Natural killer cell (primary cell): ENCODE measurements at regions not wholly inside any gene's neighbourhood (a gene's known extent, or its start where the extent isn't known, plus 50 kb on each side); places are given as distances from the start of the nearest gene placed in this dataset.

ENCODE experiments used
- ATAC-seq, 3 donors: fragments of 150-1000 bp in 2 of 3; fragments of 200-7000 bp in 1 of 3; cut with Tn5 transposase; 1 replicate in 1 of 3; 2 replicates in 2 of 3; pipeline ENCODE4 v1.10.0; 2021; ENCODE audit warnings: mild to moderate bottlenecking in 2 of 3, moderate library complexity in 2 of 3
- DNase-seq, 2 donors: peaks; one replicate each; pipeline versions ENCODE4 v3.0.0 to v3.0.0-alpha.2; 2013 to 2021; ENCODE audit warnings: mixed read lengths in 1 of 2
- H3K27ac ChIP-seq: one replicate; pipeline ENCODE4 v1.5.1; 2013; ENCODE audit warnings: mild to moderate bottlenecking, low read length
- H3K27me3 ChIP-seq: one replicate; pipeline ENCODE4 v1.6.1; 2013; ENCODE audit warnings: low read length; ENCODE audit not compliant: control insufficient read depth, insufficient read depth
- H3K36me3 ChIP-seq: one replicate; pipeline ENCODE4 v1.6.1; 2013; ENCODE audit warnings: low read length; ENCODE audit not compliant: control insufficient read depth, insufficient read depth
- H3K4me1 ChIP-seq: one replicate; pipeline ENCODE4 v1.6.1; 2013; ENCODE audit warnings: low read length; ENCODE audit not compliant: control insufficient read depth, insufficient read depth
- H3K4me3 ChIP-seq: one replicate; pipeline ENCODE4 v1.5.1; 2013; ENCODE audit warnings: low read length
- H3K9me3 ChIP-seq: one replicate; pipeline ENCODE4 v1.6.1; 2013; ENCODE audit warnings: low read length; ENCODE audit not compliant: control insufficient read depth, insufficient read depth
- H3K27ac Mint-ChIP-seq, 2 donors: one replicate each; pipeline ENCODE4 v1.8.0; 2022; ENCODE audit warnings: mild to moderate bottlenecking in 2 of 2, mixed read lengths in 2 of 2, moderate library complexity in 1 of 2
- H3K27me3 Mint-ChIP-seq, 2 donors: one replicate each; pipeline ENCODE4 v1.8.0; 2022; ENCODE audit warnings: low read depth in 2 of 2, mixed read lengths in 2 of 2
- H3K36me3 Mint-ChIP-seq: one replicate; pipeline ENCODE4 v1.8.0; 2022; ENCODE audit warnings: mixed read lengths
- H3K4me1 Mint-ChIP-seq, 2 donors: one replicate each; pipeline ENCODE4 v1.8.0; 2022; ENCODE audit warnings: mixed read lengths in 2 of 2
- H3K4me3 Mint-ChIP-seq: one replicate; pipeline ENCODE4 v1.8.0; 2022; ENCODE audit warnings: mild to moderate bottlenecking, moderate library complexity, mixed read lengths
- H3K9me3 Mint-ChIP-seq, 2 donors: one replicate each; pipeline ENCODE4 v1.8.0; 2022; ENCODE audit warnings: mixed read lengths in 2 of 2
- WGBS: methylation state at CpG from one replicate; pipeline ENCODE4 v1.1.7; 2013; ENCODE audit warnings: missing lambda C conversion rate; ENCODE audit not compliant: insufficient coverage; 5-methylcytosine and 5-hydroxymethylcytosine counted together
- intact Hi-C: fragments of 100-400 bp; cut with micrococcal nuclease; formaldehyde crosslinking; loops from one replicate; pipeline ENCODE4 v1.14.2; 2022
- TF ChIP-seq, protein P1 (sequence below): fragments of 200-600 bp; IDR thresholded peaks from one replicate; pipeline ENCODE4 v1.8.0; 2022; ENCODE audit warnings: antibody characterized with exemption

DNA sequence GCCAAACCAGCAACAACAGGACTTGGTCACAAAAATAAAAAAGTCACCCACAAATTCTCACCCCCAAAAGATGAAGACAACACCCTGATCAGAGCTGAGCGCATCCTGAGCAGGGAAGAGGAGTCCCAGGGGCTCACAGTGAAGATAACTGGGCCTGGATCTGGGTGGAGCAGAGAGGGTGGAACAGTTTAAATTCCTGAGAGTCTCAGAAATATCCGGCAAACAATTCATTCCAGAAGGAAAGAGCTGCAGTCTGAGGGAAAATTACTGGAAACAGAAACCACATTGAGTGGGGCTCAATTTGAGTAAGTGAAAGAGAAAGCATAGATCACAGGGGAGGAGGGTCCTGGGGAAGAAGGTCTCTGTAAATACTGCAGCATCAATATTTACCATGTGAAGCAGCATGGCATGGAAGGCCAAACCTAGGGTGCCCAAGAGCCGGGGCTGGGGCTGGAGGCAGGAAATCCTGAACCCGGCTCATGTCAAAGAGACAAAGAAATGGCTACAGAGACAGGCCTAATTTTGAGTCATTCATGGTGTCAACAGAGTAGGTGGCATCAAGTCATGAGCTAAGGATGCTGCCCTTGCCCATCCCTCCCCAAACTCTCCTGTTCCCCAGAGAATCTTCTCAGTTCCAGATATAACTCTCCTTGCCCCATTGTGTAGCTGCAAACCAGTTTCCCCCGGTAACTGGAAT is 61.4 kb upstream of the ZBTB7C start:
- intact Hi-C loops, result no loop called here
- Histone ChIP-seq H3K4me1 (no peaks in the 10 kb centered on the region), H3K36me3 (no peaks in the 10 kb centered on the region), H3K9me3 (no peaks in the 10 kb centered on the region), H3K27ac (no peak overlapping the region), H3K4me3 (no peak overlapping the region), H3K27me3 (no peaks in the 10 kb centered on the region)
- H3K27ac Mint-ChIP-seq, result no peak overlapping the region
- peaks cover 0 to 5% of the 10 kb centered on the region in 2 donors for H3K4me1 Mint-ChIP-seq
- H3K36me3 Mint-ChIP-seq, result no peaks in the 10 kb centered on the region
- DNase-seq (no peak), ATAC-seq (no peak)
- TF ChIP-seq, protein P1, sequence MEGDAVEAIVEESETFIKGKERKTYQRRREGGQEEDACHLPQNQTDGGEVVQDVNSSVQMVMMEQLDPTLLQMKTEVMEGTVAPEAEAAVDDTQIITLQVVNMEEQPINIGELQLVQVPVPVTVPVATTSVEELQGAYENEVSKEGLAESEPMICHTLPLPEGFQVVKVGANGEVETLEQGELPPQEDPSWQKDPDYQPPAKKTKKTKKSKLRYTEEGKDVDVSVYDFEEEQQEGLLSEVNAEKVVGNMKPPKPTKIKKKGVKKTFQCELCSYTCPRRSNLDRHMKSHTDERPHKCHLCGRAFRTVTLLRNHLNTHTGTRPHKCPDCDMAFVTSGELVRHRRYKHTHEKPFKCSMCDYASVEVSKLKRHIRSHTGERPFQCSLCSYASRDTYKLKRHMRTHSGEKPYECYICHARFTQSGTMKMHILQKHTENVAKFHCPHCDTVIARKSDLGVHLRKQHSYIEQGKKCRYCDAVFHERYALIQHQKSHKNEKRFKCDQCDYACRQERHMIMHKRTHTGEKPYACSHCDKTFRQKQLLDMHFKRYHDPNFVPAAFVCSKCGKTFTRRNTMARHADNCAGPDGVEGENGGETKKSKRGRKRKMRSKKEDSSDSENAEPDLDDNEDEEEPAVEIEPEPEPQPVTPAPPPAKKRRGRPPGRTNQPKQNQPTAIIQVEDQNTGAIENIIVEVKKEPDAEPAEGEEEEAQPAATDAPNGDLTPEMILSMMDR, result no peak
- 91% methylated on average over 5 of the region's 5 CpGs for WGBS
- H3K9me3 Mint-ChIP-seq, result no peaks in the 10 kb centered on the region
- no peak overlapping the region for H3K4me3 Mint-ChIP-seq
- peaks cover 17 to 35% of the 10 kb centered on the region in 2 donors for H3K27me3 Mint-ChIP-seq

DNA sequence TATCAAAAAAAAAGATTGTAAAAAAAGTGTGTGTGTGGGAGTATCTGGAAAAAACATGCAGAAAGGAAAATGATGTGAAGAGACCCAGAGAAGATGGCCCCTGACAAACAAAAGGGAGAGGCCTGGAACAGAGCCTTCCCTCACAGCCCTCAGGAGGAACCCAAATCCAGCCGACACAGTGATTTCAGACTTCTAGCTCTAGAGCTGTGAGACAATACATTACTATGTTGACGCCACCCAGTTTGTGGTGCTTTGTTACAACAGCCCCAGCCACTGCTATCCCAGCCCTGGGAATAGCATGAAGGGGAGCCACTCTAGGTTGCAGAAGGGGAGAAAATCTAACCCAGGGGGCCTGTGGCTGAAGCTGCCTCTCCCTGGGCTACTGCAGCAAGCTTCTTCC is 59.0 kb upstream of the ZBTB7C start:
- H3K4me3 Mint-ChIP-seq, result no peak overlapping the region
- H3K4me1 Mint-ChIP-seq, result peaks cover 0 to 5% of the 10 kb centered on the region in 2 donors
- H3K36me3 Mint-ChIP-seq, result no peaks in the 10 kb centered on the region
- ATAC-seq, result no peak
- no peaks in the 10 kb centered on the region for H3K36me3 ChIP-seq
- H3K27ac ChIP-seq, result no peak overlapping the region
- TF ChIP-seq, protein P1, result no peak
- peaks cover 29 to 39% of the 10 kb centered on the region in 2 donors for H3K27me3 Mint-ChIP-seq
- WGBS, result 86% methylated on average over 2 of the region's 2 CpGs
- no peaks in the 10 kb centered on the region for H3K27me3 ChIP-seq
- no peak overlapping the region for H3K27ac Mint-ChIP-seq
- DNase-seq, result no peak
- no peaks in the 10 kb centered on the region for H3K9me3 Mint-ChIP-seq
- H3K4me1 ChIP-seq, result no peaks in the 10 kb centered on the region
- H3K4me3 ChIP-seq, result no peak overlapping the region
- intact Hi-C loops, result no loop called here
- no peaks in the 10 kb centered on the region for H3K9me3 ChIP-seq

DNA sequence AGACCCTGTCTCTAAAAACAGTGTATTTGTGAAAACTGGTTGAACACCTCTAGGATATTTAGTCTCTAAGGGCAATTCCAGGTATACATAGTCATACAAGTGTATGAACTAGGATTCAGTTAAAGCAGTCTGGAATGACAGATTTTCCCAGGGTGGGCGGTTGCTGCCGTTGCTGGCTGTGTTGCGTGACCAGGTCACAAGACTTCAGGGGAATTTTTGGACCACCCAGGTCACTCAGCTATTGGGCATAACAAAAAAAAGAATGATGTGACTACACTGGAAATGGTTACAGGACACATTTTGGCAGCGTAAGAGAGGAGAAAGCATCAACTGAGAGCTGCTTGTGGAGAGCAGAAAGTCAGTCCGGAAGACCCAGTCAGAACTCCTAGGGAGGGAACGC is 58.0 kb upstream of the ZBTB7C start:
- DNase-seq (no peak), ATAC-seq (no peak)
- Histone ChIP-seq H3K4me1 (no peaks in the 10 kb centered on the region), H3K27me3 (no peaks in the 10 kb centered on the region), H3K9me3 (no peaks in the 10 kb centered on the region), H3K27ac (no peak overlapping the region), H3K4me3 (no peak overlapping the region), H3K36me3 (no peaks in the 10 kb centered on the region)
- no peaks in the 10 kb centered on the region for H3K9me3 Mint-ChIP-seq
- H3K4me1 Mint-ChIP-seq, result peaks cover 0 to 5% of the 10 kb centered on the region in 2 donors
- H3K36me3 Mint-ChIP-seq, result no peaks in the 10 kb centered on the region
- H3K4me3 Mint-ChIP-seq, result no peak overlapping the region
- peaks cover 28 to 33% of the 10 kb centered on the region in 2 donors for H3K27me3 Mint-ChIP-seq
- no peak overlapping the region for H3K27ac Mint-ChIP-seq
- WGBS, result 93% methylated on average over 6 of the region's 6 CpGs
- intact Hi-C loops, result no loop called here
- TF ChIP-seq, protein P1, result no peak

DNA sequence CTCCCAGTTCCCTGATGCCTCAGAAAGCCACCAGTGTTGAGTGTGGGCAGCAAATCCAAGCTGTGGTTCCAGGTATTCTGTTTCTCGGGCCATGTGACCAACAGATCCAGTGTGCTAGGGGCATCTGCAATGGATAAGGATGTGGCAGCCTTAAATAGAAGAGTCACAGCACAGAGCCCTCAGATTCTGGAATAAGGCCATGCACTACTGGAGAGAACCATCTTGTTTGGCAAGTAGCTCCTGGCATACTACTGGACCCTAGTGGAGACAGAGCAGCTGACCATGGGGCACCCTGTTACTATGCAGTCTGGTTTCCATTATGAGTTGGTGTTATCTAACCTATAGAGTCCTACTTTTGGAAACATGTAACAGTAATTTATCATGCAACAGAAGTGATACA is 53.3 kb upstream of the ZBTB7C start:
- intact Hi-C loops, result no loop called here
- H3K27me3 Mint-ChIP-seq, result peaks cover 20 to 38% of the 10 kb centered on the region in 2 donors
- no peak for ATAC-seq

More for the DNA sequence above, 53.3 kb upstream of the ZBTB7C start:
- H3K36me3 Mint-ChIP-seq, result no peaks in the 10 kb centered on the region
- no peak overlapping the region for H3K27ac Mint-ChIP-seq
- 94% methylated on average over 1 of the region's 1 CpG for WGBS
- Histone ChIP-seq H3K4me1 (no peaks in the 10 kb centered on the region), H3K4me3 (no peak overlapping the region), H3K36me3 (no peaks in the 10 kb centered on the region), H3K27me3 (peaks cover under 1% of the 10 kb centered on the region), H3K9me3 (no peaks in the 10 kb centered on the region), H3K27ac (no peak overlapping the region)
- DNase-seq, result no peak
- TF ChIP-seq, protein P1, result no peak
- H3K9me3 Mint-ChIP-seq, result no peaks in the 10 kb centered on the region
- no peaks in the 10 kb centered on the region for H3K4me1 Mint-ChIP-seq
- no peak overlapping the region for H3K4me3 Mint-ChIP-seq
